ENCODE measurements at regions not wholly inside any gene's neighbourhood (a gene's known extent, or its start where the extent isn't known, plus 50 kb on each side); places are given as distances from the start of the nearest gene placed in this dataset.

DNA sequence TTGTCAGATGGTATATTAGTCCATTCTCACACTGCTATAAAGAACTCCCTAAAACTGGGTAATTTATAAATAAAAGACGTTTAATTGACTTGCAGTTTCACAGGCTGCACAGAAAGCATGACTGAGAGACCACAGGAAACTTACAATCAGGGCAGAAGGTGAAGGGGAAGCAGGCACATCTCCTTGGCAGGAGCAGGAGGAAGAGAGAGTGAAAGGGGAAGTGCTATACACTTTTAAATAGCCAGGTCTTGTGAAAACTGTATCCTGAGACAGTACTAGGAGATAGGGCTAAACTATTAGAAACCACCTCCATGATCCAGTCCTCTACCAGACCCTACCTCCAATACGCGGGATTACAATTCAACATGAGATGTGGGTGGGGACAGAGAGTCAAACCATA is 193.9 kb upstream of the KCNG1 start:
- DNase-seq, result no peak

DNA sequence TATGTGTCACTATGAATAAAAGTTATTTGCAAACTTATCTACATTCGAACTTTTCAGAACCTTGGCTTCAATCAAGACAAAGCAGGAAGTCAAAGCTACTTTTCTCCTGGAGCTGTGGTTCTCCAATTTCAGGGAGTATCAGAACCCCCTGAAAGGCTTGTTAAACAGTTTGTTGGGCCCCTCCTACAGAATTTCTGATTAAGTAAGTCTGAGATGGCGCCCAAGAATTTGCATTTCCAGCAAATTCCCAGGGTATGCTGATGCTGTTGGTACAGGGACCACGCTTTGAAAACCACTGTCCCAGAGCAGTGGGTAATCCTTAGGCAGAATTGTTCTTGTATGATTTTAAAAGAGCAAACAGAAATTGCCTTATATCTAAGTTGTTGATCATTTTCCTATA is 189.9 kb upstream of the KCNG1 start:
- DNase-seq, result no peak

DNA sequence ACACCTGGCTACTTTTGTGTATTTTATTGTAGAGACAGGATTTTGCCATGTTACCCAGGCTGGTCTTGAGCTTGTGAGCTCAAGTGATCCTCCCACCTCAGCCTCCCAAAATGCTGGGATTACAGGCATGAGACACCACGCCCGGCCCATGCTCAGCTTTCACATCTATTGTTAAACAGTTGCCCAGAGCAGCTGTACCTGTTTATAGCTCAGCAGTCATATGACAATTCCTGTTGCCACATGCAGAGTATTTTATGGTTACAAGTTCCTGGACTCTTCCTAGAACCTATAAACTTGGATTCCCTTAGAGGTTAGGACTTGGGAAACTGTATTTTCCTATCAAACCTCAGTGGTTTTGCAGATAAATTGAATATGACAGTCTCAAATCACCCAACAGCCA is 188.3 kb upstream of the KCNG1 start:
- no peak for DNase-seq

DNA sequence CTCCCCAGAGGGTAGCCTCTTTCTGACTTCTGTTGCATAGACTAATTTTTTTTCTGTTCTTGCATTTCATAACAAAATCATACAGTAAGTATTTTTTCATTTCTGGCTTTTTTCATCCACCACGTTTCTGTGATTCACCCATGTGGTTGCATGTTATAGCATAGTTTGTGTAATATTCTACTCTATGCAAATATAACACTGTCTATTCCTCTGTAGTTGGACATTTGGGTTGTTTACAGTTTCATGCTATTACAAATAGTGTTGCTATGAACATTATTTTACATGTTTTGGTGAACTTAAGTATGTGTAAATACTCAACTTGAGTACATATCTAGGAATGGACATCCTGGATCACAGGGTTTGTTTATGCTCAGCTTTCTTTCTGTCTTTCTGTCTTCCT is 187.2 kb upstream of the KCNG1 start:
- DNase-seq, result no peak

DNA sequence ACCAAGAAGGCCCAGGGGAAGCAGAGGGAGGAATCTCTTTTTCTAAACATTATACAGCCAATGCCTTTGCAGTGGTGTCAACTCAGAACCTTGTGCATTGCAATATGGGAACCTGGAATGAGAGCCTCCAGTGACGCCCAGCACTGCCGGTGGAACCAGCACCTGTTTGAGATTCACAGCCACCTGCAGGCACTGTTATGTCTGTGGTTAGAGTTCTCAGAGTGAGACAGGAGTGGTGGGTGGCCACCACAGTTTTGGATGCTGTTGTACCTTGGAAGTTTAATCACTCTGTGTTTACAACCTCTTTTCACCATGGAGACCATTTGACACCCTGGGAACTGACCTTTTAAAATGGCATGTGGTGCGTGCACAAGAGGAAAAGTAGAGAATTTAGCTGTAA is 185.3 kb upstream of the KCNG1 start:
- no peak for DNase-seq

DNA sequence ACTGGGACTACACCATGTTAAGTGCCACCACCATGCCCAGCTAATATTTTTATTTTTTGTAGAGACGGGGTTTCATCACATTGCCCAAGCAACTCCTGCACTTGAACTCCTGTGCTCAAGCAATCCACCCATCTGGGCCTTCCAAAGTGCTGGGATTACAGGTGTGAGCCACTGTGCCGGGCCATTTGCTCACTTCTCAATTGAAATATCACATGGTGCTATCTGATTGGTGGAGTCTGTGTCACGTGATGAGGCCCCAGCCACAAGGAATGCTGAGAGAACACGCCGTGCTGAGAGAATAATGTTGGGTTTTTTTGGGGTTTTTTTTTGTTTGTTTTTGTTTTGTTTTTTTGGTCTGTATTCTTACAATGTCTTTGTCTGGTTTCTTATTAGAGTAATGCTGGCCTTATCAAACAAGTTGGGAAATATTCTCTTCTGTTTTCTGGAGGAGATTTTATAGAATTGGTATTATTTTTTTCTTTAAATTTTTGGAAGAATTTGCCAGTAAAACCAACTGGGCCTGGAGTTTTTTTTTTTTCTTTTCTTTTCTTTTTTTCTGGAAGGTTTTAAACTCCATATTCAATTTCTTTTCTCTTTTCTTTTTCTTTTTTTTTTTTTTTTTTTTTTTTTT is 183.2 kb upstream of the KCNG1 start:
- no peak for DNase-seq

DNA sequence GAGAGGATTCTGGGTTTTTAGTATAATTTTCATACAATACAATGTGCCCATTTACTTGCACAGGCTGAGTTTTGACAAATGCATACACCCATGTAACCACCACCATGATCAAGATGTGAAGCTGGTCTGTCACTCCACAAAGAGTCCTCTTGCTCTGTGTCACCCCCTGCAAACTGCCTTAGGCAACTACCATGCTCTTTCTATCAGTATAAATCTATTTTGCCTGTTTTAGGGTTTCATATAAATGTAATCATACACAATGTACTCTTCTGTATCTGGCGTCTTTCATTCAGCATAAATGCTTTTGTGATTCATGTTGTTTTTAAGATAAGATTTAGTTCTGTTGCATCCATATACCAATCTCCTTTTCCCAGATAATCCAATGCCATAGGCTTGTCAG is 181.9 kb upstream of the KCNG1 start:
- no peak for DNase-seq

DNA sequence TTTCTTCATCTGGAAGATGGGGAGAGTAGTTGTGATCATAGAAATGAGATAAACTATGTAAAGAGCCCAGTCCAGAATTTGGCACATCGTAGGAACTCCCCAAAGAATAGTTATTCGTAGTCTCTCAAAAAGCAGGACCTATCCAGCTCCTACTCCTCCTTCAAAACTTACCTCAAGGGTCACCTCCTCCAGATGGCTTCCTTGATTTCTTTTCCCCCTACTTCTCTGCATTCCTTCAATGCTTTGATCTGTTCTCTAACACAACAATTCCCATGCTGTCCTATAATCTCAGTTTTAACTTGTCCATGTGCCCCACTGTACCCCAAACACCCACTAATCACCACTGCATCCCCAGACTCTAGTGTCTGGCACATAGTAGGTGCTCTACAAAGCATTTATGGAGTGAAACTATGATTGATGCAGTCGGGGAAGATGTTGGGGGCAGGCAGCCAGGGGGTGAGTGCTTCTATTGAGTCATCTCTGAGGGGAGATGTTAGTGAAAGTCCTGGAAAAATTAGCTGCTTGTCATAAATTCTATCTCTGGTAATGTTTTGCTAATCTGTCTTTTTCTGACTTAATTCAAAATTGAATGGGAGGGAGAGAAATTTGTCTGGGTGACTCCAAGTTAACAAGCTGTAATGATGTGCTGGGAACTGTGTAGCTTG is 181.3 kb upstream of the KCNG1 start:
- DNase-seq, result no peak

DNA sequence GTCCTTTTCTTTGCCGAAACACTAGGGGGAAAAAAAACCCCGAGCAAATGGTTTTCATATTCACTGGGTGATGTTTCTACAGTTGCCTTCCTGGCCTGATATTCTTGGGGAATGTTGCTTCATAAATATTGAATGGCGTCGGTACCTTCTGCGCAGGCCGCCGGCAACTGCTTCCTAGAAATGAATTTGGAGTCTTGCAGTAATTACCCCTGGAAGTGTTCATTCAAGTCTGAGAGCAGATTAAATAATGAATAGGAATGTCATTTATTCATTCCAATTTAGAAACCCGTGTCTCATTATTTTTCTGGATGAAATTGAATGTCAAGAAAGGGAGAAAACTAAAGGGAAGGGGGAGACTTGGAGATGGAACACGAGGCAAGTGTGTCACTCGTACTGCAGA is 179.4 kb upstream of the KCNG1 start:
- no peak for DNase-seq

DNA sequence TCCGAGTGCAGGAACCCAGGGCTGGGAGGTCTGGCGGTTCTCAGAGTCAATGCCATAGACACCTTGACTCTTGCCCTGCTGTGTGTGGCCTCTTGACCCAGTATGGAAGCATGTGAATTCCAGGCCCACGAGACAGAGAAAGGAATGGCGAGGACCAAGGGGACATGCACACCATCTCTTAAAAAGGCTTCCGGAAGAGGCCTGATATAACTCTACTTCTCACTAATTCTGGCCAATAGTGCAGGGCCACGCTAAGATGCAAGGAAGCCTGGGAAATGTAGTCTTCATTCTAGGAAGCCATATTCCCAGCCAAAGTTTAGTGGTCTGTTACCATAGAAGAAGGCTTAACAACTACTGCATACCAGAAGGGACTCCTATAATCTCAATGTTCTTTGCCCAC is 177.0 kb upstream of the KCNG1 start:
- DNase-seq, result no peak

DNA sequence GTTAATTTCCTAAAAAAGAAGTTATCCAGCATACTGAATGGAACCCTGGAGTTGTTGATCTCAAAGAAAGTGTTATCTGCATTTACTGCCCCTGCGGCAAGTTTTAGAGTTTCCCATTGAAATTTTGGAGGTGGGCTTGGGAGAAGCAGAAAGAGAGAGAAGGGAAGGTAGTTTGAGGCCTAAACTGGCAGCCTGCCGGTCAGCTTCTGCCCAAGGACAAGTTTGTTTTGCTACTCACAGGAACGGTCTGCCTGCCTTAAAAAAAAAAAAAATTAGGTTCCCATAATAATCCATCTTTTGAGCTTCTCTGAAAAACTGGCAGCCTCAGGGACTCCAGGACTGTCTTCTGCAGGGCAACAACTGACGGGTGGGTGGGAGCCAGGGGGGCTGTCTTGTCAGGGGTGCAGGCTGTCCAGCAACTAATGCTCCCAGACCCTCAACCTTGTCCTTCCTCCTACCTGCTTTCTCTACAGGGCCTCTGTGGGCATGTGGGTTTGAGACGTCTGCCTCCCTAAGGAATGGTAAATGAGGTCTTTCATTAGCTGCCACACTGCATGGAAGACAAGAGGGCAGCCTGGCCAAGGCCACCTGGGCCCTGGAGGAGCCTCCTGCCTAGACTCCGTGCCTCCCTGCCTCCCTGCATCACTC is 176.1 kb upstream of the KCNG1 start:
- no peak for DNase-seq

DNA sequence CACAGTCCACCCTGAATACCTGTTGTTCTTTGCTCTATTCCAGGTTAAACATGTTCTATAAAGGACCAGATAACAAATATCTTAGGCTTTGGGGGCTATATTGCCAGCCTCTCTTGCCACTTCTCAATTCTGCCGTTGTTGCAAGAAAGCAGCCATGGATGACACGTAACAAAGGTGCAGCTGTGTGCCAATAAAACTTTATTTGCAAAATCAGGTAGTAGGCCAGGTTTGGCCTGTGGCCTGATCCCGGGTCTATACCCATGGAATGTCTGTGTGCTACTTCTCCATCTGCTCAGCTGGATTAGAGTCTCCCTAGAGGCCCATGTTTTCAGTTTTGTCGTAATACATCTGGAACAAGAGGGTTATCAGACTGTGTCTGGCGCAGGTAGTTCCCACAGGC is 175.3 kb upstream of the KCNG1 start:
- DNase-seq, result no peak

DNA sequence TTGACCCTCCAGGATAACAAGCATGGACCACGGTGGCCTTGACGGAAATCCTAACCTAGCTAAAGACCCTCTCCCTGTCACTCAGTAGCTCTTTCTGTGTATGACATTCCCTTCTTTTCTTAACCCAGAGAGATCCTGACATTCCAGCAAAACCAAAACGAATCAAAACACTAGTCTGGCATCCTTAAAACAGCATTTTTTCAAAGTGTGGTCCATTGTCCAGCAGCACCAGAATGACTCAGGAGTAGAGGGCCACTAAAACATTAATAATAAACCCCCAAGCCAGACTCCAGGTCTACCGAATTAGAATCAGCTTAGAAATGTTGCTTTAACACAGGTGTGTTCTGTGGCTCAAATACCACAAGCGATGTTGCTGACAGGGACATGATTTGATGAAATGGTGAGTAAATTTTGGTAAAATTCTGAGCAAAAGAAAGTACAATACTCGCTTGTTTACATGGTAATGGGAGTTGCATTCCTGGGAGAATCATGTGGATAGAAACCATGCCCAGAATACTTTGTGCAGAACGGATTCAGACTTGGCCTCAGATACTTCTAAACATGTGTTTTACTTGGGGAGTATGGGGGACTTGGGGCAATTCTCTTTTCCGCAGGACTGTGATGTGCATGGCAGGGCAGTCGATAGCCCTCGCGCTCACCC is 174.2 kb upstream of the KCNG1 start:
- no peak for DNase-seq

DNA sequence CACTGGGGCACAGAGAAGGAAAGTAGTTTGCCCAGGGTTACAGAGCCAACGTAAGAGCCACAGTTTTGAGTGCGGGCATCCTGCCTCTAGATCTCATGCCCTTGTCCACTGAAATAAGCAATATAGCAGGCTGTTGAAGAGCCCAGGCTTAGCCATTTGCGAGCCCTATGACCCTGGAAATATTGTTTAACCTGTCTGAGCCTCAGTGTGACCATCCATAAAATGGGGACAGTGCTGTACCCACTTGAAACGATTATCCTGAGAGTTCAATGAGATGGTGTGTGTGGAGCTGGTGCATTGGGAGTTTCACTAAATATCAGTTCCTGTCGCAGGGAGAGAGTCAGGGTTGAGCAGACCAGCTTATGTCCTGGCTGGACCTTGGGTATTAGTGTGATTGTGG is 173.1 kb upstream of the KCNG1 start:
- DNase-seq, result no peak

DNA sequence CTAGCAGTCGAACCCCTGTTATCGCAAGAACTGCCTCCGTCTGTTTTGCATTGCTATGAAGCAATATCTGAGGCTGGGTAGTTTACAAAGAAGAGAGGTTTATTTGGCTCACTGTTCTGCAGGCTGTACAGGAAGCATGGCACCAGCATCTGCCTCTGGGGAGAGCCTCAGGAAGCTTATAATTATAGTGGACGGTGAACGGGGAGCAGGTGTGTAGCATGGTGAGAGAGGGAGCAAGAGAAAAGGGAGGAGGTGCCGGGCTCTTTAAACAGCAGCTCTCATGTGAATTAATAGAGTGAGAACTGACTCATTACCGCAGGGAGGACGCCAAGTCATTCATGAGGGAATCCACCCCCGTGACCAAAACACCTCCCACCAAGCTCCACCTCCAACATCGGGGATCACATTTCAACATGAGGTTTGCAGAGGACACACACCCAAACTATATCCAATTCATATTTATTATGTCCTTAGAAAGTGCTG is 172.6 kb upstream of the KCNG1 start:
- DNase-seq, result no peak

DNA sequence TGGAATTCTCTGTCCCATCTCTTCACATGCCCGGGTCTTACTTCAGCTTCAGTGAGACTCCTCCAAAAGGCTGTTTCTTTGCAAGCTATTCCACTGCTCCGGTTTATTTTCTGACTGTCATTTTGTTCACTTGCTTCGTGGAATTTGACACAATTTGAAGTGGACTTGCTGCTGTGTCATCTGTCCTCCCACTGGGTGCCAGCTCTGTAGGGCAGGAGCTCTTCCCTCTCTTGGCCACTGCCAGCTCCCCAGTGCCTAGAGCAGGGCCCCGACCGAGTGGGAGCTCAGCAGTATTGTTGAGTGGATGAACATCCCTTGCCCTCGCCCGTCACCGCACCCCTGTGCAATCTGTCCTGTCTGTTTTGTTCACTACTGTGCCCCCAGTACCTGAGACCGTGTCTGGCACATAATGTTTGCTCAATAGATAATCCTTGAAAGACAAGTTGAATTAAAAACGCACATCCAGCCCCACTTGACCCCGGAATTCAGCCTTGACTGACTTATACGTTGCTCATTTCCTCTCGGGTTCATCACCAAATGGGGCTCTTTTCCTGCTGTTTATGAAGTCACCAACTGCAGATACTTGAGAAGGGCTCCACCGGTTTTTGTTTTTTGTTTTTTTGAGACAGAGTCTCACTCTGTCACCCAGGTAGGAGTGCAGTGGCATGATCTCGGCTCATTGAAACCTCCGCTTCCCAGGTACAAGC is 170.3 kb upstream of the KCNG1 start:
- DNase-seq, result no peak

DNA sequence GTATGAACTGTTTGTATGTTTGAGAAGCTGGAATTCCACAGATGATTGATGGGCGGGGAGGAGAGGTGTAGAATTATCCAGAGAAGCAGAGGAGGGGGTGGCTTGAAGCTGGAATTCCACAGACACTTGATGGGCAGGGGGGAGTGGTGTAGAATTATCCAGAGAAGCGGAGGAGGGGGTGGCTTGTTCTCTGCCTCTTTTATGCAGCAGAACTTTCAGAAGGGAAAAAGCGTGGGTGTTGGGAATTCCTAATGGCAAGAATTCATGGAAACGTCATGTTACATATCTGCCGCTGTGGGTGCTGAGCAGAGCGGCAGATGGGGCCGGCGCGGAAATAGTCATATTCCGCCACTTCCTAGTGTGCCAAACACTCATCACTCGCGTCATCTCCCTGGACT is 167.9 kb upstream of the KCNG1 start:
- DNase-seq, result no peak

DNA sequence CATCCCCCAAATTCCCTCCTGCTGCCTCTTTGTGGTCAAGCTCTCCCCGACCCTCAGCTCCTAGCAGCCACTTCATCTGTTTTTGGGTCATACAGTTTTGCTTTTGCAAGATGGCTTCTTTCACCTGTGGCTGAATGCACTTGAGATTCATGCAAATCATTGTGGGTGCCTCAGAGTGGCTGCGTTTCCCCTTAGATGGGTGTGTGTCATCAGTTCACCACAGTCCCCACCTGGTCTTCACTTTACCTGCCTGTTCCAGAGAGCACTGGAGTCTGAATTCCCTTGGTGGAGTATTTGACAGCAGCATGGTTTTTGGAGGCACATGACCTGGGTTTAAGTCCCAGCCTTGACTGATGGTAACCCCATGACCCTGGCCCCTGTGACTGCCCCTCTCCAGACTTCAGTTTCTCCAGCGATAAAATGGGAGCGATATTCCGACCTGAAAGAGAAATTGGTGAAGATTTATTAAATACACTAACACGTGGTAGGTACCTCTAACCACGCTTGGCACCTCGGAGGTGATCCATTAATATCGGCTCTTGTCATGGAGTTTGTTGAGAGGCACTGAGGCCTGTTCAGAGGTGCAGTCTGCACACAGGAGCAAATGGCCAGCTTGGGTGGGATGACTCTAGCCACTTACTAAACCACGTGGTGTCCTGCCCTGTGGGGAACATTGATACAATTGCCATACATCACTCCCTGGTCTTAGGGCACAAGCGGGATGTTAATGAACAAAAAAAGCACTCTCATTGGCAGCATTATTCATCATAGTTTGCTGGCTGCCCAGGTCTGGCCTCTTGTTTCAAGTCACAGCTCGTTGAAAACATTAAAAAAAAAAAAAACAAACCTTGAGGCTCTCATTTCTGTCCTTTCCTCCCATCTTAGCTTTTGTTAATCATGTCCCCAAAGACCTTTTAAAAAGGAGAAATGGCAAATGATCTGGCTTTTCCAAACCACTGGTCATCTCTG is 167.2 kb upstream of the KCNG1 start:
- no peak for DNase-seq

DNA sequence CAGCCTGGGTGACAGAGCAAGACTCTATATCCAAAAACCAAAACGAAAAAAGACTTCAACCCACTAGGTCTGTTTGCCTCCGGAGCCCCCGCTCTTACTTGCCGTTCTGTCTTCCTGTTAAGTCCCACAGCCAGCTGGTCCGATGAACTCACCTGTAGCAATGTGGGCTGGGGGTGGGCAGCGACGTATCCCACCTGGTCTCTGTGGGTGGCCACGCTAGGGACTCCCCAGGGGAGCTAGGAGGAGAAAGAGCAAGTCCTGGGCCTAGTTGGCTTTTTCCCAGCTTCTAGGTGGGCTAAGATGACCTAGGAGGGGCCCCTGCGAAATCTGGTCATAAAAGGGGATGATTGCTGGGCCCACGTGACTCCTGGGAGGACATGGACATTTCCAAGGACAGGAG is 166.0 kb upstream of the KCNG1 start:
- no peak for DNase-seq

DNA sequence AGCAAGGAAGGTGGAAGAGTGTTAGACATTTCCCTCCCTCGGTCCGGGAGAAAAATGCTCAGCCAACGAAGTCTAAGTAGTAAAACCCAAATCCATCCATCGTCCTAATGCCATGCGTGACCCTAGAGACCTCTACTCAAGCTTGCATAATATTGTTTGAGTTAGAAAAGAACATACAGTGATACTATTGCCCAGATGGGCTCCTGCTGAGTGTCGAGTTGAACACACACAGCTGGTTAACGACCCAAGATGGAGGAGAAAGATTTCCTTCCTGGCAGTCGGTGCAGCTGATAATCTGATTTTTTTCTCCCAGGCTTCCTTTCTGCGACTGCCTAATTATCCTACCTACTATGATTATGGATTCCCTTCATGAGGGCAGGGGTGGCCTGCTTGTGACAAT is 164.4 kb upstream of the KCNG1 start:
- DNase-seq, result no peak

DNA sequence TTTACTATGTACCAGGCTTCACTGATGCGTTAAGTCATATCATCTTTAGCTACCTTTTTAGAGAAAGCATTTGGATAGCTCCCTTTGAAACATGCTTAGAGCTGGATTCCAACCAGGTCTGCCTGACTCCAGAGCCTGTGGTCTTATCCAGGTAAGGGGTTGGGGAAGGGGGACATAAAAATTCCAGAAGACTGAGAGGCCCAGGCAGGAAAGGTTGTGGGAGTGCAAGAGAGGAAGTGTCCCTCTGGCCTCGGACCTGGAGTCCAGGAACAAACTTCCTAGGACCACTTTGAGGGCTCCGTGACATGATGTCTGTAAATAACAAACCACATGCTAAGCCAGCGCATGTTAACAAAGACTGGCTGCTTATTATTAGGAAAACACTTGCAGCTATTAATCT is 163.0 kb upstream of the KCNG1 start:
- DNase-seq, result no peak

DNA sequence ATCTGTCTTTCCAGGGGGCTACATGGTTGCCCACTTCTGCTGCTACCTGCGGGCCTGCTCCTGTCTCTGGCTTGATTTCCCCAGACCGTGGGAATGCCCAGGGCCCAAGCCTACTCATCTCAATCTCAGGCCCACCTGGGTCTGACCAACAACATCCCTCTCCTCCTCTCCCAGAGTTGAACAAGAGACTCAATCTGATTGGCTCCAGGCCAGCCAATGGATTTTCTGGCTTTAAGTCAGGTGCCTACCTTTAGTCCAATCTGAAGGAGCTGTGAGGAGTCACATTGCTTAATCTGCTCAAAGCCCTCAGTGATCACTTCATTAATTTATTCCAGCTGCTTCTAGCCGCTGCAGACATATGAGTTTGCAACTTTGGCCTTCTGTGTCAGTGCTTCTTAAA is 162.4 kb upstream of the KCNG1 start:
- DNase-seq, result no peak

All from NCI-H2029 treated with DMSO at 0.1 percent for 48 hours (cell line).